Stimulated activated naive CD8-positive, alpha-beta T cell treated with anti-CD3 and anti-CD28 coated beads, Interleukin-15, amount 100 ng/mL, for 72 hours (primary cell): ENCODE measurements at regions not wholly inside any gene's neighbourhood (a gene's known extent, or its start where the extent isn't known, plus 50 kb on each side); places are given as distances from the start of the nearest gene placed in this dataset.
A peak's percentile ranks its signal among the peaks of the same experiment; 100 is the strongest.
"Not testable (repeated sequence)": the region's sequence is repeated elsewhere in the genome, so short reads cannot be mapped to it uniquely, and the experiment has no call there.

Source experiments
- ATAC-seq: fragments of 150-1000 bp; cut with Tn5 transposase; 2 replicates; pipeline ENCODE4 v1.10.0; 2021; ENCODE audit warnings: mild to moderate bottlenecking, moderate library complexity
- DNase-seq, 2 donors: peaks; one replicate each; pipeline ENCODE4 v3.0.0; 2021 to 2022
- H3K27ac Mint-ChIP-seq, 2 donors: one replicate each; pipeline ENCODE4 v1.8.0; 2022; ENCODE audit warnings: mild to moderate bottlenecking in 2 of 2, mixed read lengths in 2 of 2, moderate library complexity in 2 of 2
- H3K27me3 Mint-ChIP-seq: one replicate; pipeline ENCODE4 v1.8.0; 2022; ENCODE audit warnings: mixed read lengths
- H3K4me1 Mint-ChIP-seq: one replicate; pipeline ENCODE4 v1.8.0; 2022; ENCODE audit warnings: mild to moderate bottlenecking, mixed read lengths
- H3K4me3 Mint-ChIP-seq, 2 donors: one replicate each; pipeline ENCODE4 v1.8.0; 2022; ENCODE audit warnings: mild to moderate bottlenecking in 2 of 2, mixed read lengths in 2 of 2, moderate library complexity in 1 of 2
- H3K9me3 Mint-ChIP-seq, 2 donors: one replicate each; pipeline ENCODE4 v1.8.0; 2022; ENCODE audit warnings: mixed read lengths in 2 of 2

GRCh38 chr16:85524630-85525419 lies 88.3 kb upstream of the GSE1 start:
- no peak for ATAC-seq
- H3K4me3 Mint-ChIP-seq, result no peak overlapping the region

GRCh38 chr16:85525420-85526184 lies 87.5 kb upstream of the GSE1 start:
- Mint-ChIP-seq H3K4me3 (no peak overlapping the region), H3K4me1 (no peaks in the 10 kb centered on the region)
- no peak for ATAC-seq

More at GRCh38 chr16:85524630-85525419, 88.3 kb upstream of the GSE1 start:
- H3K4me1 Mint-ChIP-seq, result no peaks in the 10 kb centered on the region
- H3K27ac Mint-ChIP-seq, result no peak overlapping the region
- peaks cover 0 to under 1% of the 10 kb centered on the region in 2 donors for H3K9me3 Mint-ChIP-seq
- no peak for DNase-seq
- H3K27me3 Mint-ChIP-seq, result no peaks in the 10 kb centered on the region

GRCh38 chr16:85526185-85526974 lies 86.7 kb upstream of the GSE1 start:
- ATAC-seq (no peak), DNase-seq (no peak)
- H3K9me3 Mint-ChIP-seq, result no peaks in the 10 kb centered on the region
- H3K27me3 Mint-ChIP-seq, result no peaks in the 10 kb centered on the region
- no peak overlapping the region for H3K4me3 Mint-ChIP-seq
- H3K4me1 Mint-ChIP-seq, result no peaks in the 10 kb centered on the region
- H3K27ac Mint-ChIP-seq, result no peak overlapping the region

More at GRCh38 chr16:85525420-85526184, 87.5 kb upstream of the GSE1 start:
- no peak overlapping the region for H3K27ac Mint-ChIP-seq
- H3K27me3 Mint-ChIP-seq, result no peaks in the 10 kb centered on the region
- no peaks in the 10 kb centered on the region for H3K9me3 Mint-ChIP-seq
- no peak for DNase-seq

- Mint-ChIP-seq H3K9me3 (no peaks in the 10 kb centered on the region), H3K27me3 (no peaks in the 10 kb centered on the region), H3K4me1 (no peaks in the 10 kb centered on the region), H3K4me3 (no peak overlapping the region), H3K27ac (no peak overlapping the region)
- ATAC-seq (no peak), DNase-seq (no peak)
Measured at GRCh38 chr16:85527042-85527766, 85.9 kb upstream of the GSE1 start.

- Mint-ChIP-seq H3K9me3 (no peaks in the 10 kb centered on the region), H3K27ac (no peak overlapping the region), H3K4me3 (no peak overlapping the region), H3K4me1 (no peaks in the 10 kb centered on the region), H3K27me3 (no peaks in the 10 kb centered on the region)
- ATAC-seq (no peak), DNase-seq (no peak)
Measured at GRCh38 chr16:85527767-85528297, 85.3 kb upstream of the GSE1 start.

- H3K27me3 Mint-ChIP-seq, result no peaks in the 10 kb centered on the region
- H3K4me3 Mint-ChIP-seq, result no peak overlapping the region
- DNase-seq (peak in 1 of 2 donors; percentile 27), ATAC-seq (no peak)
- H3K27ac Mint-ChIP-seq, result peak overlapping the region in 1 of 2 donors; percentile 74
- H3K9me3 Mint-ChIP-seq, result no peaks in the 10 kb centered on the region
- H3K4me1 Mint-ChIP-seq, result no peaks in the 10 kb centered on the region
Measured at GRCh38 chr16:85528528-85529387, 84.4 kb upstream of the GSE1 start.

DNA sequence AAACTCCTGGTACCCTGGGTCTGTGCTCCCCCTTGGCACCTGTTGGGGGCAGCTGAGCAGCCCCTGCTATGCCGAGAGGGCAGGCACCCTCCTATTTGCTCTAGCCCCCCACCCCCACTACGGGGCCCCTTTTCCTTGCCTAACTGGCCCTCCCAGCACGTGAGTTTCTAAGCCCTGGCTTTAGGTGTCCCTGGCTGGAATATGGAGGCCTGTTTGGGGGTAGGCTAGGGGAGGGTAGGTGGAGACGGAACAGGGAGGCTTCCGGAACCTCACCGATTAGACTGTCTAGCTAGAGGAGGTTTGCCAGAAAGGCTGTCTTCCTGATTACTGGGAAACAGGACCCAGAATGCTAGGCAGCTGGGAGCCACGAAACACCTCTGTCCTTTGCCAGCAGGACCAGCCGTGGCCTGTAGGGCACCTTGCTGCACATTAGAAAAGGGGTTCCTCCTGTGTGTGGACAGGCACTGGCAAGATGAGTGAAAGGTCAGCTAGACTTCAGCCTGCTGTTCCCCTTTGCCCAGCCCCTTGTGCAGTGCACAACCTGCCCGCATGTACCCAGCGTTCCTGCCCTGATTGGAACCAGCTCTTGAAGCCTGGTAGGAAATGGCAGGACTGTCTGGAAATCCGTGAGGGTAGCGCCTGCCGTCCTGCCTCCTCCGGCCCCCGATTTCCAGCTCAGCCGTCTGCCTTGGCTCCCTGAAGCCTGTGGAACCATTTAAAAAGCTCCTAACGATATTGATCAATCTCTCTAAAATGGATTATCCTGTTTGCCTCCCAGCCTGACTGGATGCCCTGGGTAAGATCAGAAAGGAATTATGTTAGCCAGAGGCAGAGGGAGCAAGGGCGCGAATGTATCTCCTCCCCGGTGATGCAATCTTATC lies 83.4 kb upstream of the GSE1 start:
- no peak overlapping the region for H3K4me3 Mint-ChIP-seq
- no peak overlapping the region for H3K27ac Mint-ChIP-seq
- DNase-seq (no peak), ATAC-seq (no peak)
- H3K27me3 Mint-ChIP-seq, result no peaks in the 10 kb centered on the region
- no peaks in the 10 kb centered on the region for H3K9me3 Mint-ChIP-seq
- H3K4me1 Mint-ChIP-seq, result no peaks in the 10 kb centered on the region

DNA sequence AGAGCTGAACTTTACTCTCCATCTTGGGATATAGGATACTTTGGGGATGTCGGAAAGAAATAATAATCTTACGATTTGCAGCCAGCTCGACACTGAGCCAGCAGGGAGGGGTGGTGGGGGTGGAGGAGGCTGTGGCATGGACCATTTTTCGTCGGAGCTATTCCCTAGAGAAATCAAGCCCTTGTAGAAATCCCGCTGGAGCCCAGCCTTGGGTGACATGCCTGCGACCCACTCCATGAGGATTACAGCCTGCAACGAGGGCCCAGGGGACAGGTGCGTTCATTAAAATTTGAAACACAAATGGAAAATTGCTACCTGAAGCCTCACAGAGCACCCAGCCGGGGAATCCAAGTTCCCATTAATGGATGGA lies 82.8 kb upstream of the GSE1 start:
- no peaks in the 10 kb centered on the region for H3K9me3 Mint-ChIP-seq
- H3K4me3 Mint-ChIP-seq, result no peak overlapping the region
- H3K27ac Mint-ChIP-seq, result no peak overlapping the region
- H3K4me1 Mint-ChIP-seq, result no peaks in the 10 kb centered on the region
- ATAC-seq (no peak), DNase-seq (no peak)
- H3K27me3 Mint-ChIP-seq, result no peaks in the 10 kb centered on the region

DNA sequence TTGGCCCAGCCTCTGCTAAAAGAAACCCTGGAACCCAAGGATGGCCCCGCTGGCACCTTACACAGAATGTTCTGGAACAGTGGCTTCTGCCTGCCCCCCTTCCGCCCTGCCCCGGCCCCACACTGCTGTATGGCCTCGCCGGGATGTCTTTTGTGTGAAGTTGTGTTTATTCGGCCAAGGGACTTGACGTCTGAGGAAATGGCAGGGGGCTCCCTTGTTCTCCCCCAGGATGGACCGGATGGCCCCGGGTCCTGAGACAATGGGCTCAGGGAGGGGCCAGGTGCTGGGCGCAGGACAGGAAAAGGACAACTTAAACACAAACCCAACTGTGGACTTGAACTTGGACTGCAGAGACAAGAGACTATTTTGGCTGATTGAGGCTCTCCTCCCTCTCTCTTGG lies 81.6 kb upstream of the GSE1 start:
- Mint-ChIP-seq H3K4me1 (peaks cover 10% of the 10 kb centered on the region), H3K9me3 (no peaks in the 10 kb centered on the region), H3K27ac (no peak overlapping the region), H3K27me3 (no peaks in the 10 kb centered on the region), H3K4me3 (no peak overlapping the region)
- ATAC-seq, result no peak
- DNase-seq, result no peak

- no peak overlapping the region for H3K27ac Mint-ChIP-seq
- no peaks in the 10 kb centered on the region for H3K9me3 Mint-ChIP-seq
- peaks cover 10% of the 10 kb centered on the region for H3K4me1 Mint-ChIP-seq
- no peak for DNase-seq
- ATAC-seq, result no peak
- H3K4me3 Mint-ChIP-seq, result no peak overlapping the region
- no peaks in the 10 kb centered on the region for H3K27me3 Mint-ChIP-seq
Measured at GRCh38 chr16:85532147-85532546, 81.0 kb upstream of the GSE1 start.

DNA sequence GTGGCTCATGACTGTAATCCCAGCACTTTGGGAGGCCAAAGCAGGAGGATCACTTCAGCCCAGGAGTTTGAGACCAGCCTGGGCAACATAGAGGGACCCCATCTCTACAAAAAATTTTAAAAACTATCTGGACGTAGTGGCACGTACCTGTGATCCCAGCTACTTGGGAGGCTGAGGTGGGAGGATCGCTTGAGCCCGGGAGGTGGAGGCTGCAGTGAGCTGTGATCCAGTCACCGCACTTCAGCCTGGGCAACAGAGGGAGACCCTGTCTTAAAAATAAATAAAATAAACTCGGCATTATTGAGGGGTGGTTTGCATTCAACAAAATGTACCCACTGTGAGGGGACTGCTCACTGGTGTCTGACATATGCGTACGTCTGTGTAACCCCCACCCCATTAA lies 79.5 kb upstream of the GSE1 start:
- not testable (repeated sequence) for ATAC-seq, H3K4me3 Mint-ChIP-seq, H3K27me3 Mint-ChIP-seq, DNase-seq, H3K9me3 Mint-ChIP-seq, H3K27ac Mint-ChIP-seq
- H3K4me1 Mint-ChIP-seq, result peaks cover 10% of the 10 kb centered on the region

- Mint-ChIP-seq H3K27ac (no peak overlapping the region), H3K9me3 (peaks cover 0 to 5% of the 10 kb centered on the region in 2 donors), H3K4me1 (peaks cover 10% of the 10 kb centered on the region), H3K27me3 (no peaks in the 10 kb centered on the region), H3K4me3 (no peak overlapping the region)
- no peak for ATAC-seq
- DNase-seq, result no peak
Measured at GRCh38 chr16:85534536-85535351, 78.4 kb upstream of the GSE1 start.
